GM12878 (cell line): ENCODE measurements at regions not wholly inside any gene's neighbourhood (a gene's known extent, or its start where the extent isn't known, plus 50 kb on each side); places are given as distances from the start of the nearest gene placed in this dataset.
"Not testable (repeated sequence)": the region's sequence is repeated elsewhere in the genome, so short reads cannot be mapped to it uniquely, and the experiment has no call there.

Experiments used
- ATAC-seq: fragments of 200-7000 bp; cut with Tn5 transposase; 3 replicates; pipeline ENCODE4 v1.9.1; 2020; ENCODE audit warnings: mild to moderate bottlenecking, moderate library complexity
- BruUV-seq: library from RNA; stranded (reverse); fragments of 400-500 nt; replicated peaks from 2 replicates; lab custom pipeline; 2021; lab: Mats Ljungman, UMichigan
- CTCF ChIA-PET: fragments of 300-600 bp; sonication (Branson Sonifier 250); formaldehyde crosslinking; extraction: SDS; loops from one replicate; lab custom pipeline; 2021; ENCODE audit warnings: inconsistent platforms; lab: Yijun Ruan, JAX
- POLR2A ChIA-PET: fragments of 350-600 bp; formaldehyde crosslinking; extraction: SDS; loops from one replicate; lab custom pipeline; 2021; ENCODE audit warnings: inconsistent platforms; lab: Charles Lee
- RAD21 ChIA-PET: fragments of 300-600 bp; sonication (Branson Sonifier 250); formaldehyde crosslinking; loops from one replicate; lab custom pipeline; 2023; ENCODE audit warnings: antibody characterized with exemption; ENCODE audit not compliant: unreplicated experiment; lab: Charles Lee
- SMC1A ChIA-PET: fragments of 300-600 bp; sonication (Branson Sonifier 250); formaldehyde crosslinking; loops from one replicate; lab custom pipeline; 2023; ENCODE audit not compliant: unreplicated experiment, uncharacterized antibody; lab: Charles Lee
- DNase-seq: peaks from one replicate; pipeline ENCODE4 v3.0.0-alpha.2; 2011; ENCODE audit warnings: low read depth, low spot score
- FAIRE-seq: peaks from 3 replicates; lab custom pipeline; 2011; peaks lifted over from hg19 to GRCh38; lab: Jason Lieb, UNC
- H2AFZ ChIP-seq: 2 replicates; pipeline ENCODE4 v1.6.0; 2011; ENCODE audit warnings: low read depth, low read length, control low read depth; ENCODE audit not compliant: control insufficient read depth
- H3K27ac ChIP-seq: 2 replicates; pipeline ENCODE4 v1.5.1; 2011; ENCODE audit warnings: control low read depth; ENCODE audit not compliant: control insufficient read depth, insufficient read depth
- H3K27me3 ChIP-seq, 2 experiments: replicated peaks in 1 of 2; 2 replicates each; pipeline versions ENCODE4 v1.6.0 to v1.6.1; 2011; ENCODE audit warnings: low read length in 1 of 2; ENCODE audit not compliant: control insufficient read depth in 2 of 2, insufficient read depth in 2 of 2
- H3K36me3 ChIP-seq, 2 experiments: 2 replicates each; pipeline ENCODE4 v1.5.1; 2011; ENCODE audit warnings: low read length in 1 of 2; ENCODE audit not compliant: control insufficient read depth in 2 of 2, insufficient read depth in 2 of 2
- H3K4me1 ChIP-seq: 2 replicates; pipeline ENCODE4 v1.6.1; 2011; ENCODE audit warnings: mild to moderate bottlenecking, low read length, moderate library complexity, mixed read lengths; ENCODE audit not compliant: control insufficient read depth, insufficient read depth
- H3K4me2 ChIP-seq: 2 replicates; pipeline ENCODE4 v1.6.0; 2011; ENCODE audit warnings: control low read depth; ENCODE audit not compliant: control insufficient read depth, insufficient read depth
- H3K4me3 ChIP-seq: fragments of 200-600 bp; sonication (generic); 2 replicates; pipeline ENCODE4 v1.5.1; 2016
- H3K79me2 ChIP-seq: 2 replicates; pipeline ENCODE4 v1.6.0; 2011; ENCODE audit warnings: low read length; ENCODE audit not compliant: control insufficient read depth, insufficient read depth
- H3K9ac ChIP-seq: 2 replicates; pipeline ENCODE4 v1.8.0; 2011; ENCODE audit warnings: low read length, control low read depth, mixed read lengths; ENCODE audit not compliant: control insufficient read depth, insufficient read depth
- H3K9me3 ChIP-seq: replicated peaks from 3 replicates; pipeline ENCODE4 v1.5.1; 2011; ENCODE audit warnings: mild to moderate bottlenecking, low read length; ENCODE audit not compliant: control insufficient read depth, insufficient read depth
- H4K20me1 ChIP-seq: 2 replicates; pipeline ENCODE4 v1.6.0; 2011; ENCODE audit not compliant: control insufficient read depth, insufficient read depth
- BACH1 ChIP-seq: fragments of 450-650 bp; IDR thresholded peaks from 2 replicates; pipeline ENCODE4 v1.6.1; 2017; ENCODE audit warnings: mild to moderate bottlenecking, borderline replicate concordance
- CBX5 ChIP-seq: sonication (generic); IDR thresholded peaks from 2 replicates; pipeline ENCODE4 v1.6.1; 2016; ENCODE audit warnings: low read depth, moderate library complexity, mild to moderate bottlenecking, inconsistent platforms
- DPF2 ChIP-seq: fragments of 450-650 bp; IDR thresholded peaks from 2 replicates; pipeline ENCODE4 v1.6.1; 2017; ENCODE audit warnings: mild to moderate bottlenecking
- KDM1A ChIP-seq: fragments of 200-600 bp; sonication (generic); IDR thresholded peaks from 2 replicates; pipeline ENCODE4 v1.6.1; 2016; ENCODE audit warnings: borderline replicate concordance
- KLF5 ChIP-seq: fragments of 450-650 bp; IDR thresholded peaks from 2 replicates; pipeline ENCODE4 v1.6.1; 2014; ENCODE audit warnings: mild to moderate bottlenecking; ENCODE audit not compliant: partially characterized antibody
- NFYA ChIP-seq: IDR thresholded peaks from 2 replicates; pipeline ENCODE4 v1.6.1; 2011; ENCODE audit warnings: low read depth, mild to moderate bottlenecking, low read length, improper control_type of control experiment, borderline replicate concordance
- RBBP5 ChIP-seq: fragments of 200-600 bp; sonication (generic); conservative IDR thresholded peaks from 2 replicates; pipeline ENCODE4 v1.6.1; 2016
- RELA ChIP-seq: fragments of 450-650 bp; IDR thresholded peaks from 2 replicates; pipeline ENCODE4 v1.8.0; 2014; ENCODE audit warnings: borderline replicate concordance; ENCODE audit not compliant: partially characterized antibody
- ZNF207 ChIP-seq: fragments of 450-650 bp; IDR thresholded peaks from 2 replicates; pipeline ENCODE4 v1.6.1; 2014; ENCODE audit warnings: antibody characterized with exemption, mild to moderate bottlenecking, borderline replicate concordance
- ZSCAN29 ChIP-seq: fragments of 450-650 bp; IDR thresholded peaks from 2 replicates; pipeline ENCODE4 v1.6.1; 2017; ENCODE audit warnings: mild to moderate bottlenecking, moderate library complexity
- WGBS: methylation state at CpG from one replicate; pipeline ENCODE4 v1.1.6; 2016; ENCODE audit warnings: low lambda C conversion rate; ENCODE audit not compliant: insufficient replicate concordance, insufficient coverage; ENCODE audit errors: missing lambda C conversion rate; 5-methylcytosine and 5-hydroxymethylcytosine counted together
- in situ Hi-C: fragments of 300-500 bp; cut with MboI; formaldehyde crosslinking; loops from 9 replicates; pipeline ENCODE4 v1.14.3; 2018; ENCODE audit warnings: mixed read lengths
- intact Hi-C: fragments of 100-400 bp; cut with micrococcal nuclease; formaldehyde crosslinking; loops from one replicate; pipeline ENCODE4 v1.14.2; 2022; ENCODE audit not compliant: unreplicated experiment
- TF ChIP-seq, protein P1 (sequence below): fragments of 450-650 bp; formaldehyde crosslinking; IDR thresholded peaks from 2 replicates; pipeline ENCODE4 v1.4.0; 2020; ENCODE audit warnings: mild to moderate bottlenecking, moderate library complexity

GRCh38 chr2:8559805-8560204 lies 122.1 kb upstream of the ID2 start:
- WGBS = 8% methylated on average over 1 of the region's 1 CpG
- Histone ChIP-seq H3K4me2 (no peak overlapping the region), H3K27ac (no peak overlapping the region), H3K4me3 (no peak overlapping the region), H3K9me3 (peaks cover 18% of the 10 kb centered on the region), H3K4me1 (no peaks in the 10 kb centered on the region), H4K20me1 (no peaks in the 10 kb centered on the region), H2AFZ (no peak overlapping the region), H3K27me3 (no peaks in the 10 kb centered on the region), H3K9ac (no peak overlapping the region), H3K36me3 (no peaks in the 10 kb centered on the region), H3K79me2 (no peaks in the 10 kb centered on the region)
- BruUV-seq = no TSS peak
- RAD21 ChIA-PET = interaction anchor here (0.6 to 1.2 kb wide), 4 partner anchors 11 to 1131 kb away, joined by 3 to 4 read pairs (median 3); no protein-coding TSS in a partner anchor
- in situ Hi-C loops (no loop called here), intact Hi-C loops (no loop called here)
- POLR2A ChIA-PET = interaction anchor here (0.5 to 1.8 kb wide), 4 partner anchors 11 to 127 kb away, joined by 3 to 9 read pairs (median 4); partner anchors contain the start of gene ID2
- CTCF ChIA-PET = interaction anchor here (1.3 to 2.0 kb wide), 4 partner anchors 12 to 1355 kb away, joined by 3 to 11 read pairs (median 3); no protein-coding TSS in a partner anchor
- TF ChIP-seq, protein P1, sequence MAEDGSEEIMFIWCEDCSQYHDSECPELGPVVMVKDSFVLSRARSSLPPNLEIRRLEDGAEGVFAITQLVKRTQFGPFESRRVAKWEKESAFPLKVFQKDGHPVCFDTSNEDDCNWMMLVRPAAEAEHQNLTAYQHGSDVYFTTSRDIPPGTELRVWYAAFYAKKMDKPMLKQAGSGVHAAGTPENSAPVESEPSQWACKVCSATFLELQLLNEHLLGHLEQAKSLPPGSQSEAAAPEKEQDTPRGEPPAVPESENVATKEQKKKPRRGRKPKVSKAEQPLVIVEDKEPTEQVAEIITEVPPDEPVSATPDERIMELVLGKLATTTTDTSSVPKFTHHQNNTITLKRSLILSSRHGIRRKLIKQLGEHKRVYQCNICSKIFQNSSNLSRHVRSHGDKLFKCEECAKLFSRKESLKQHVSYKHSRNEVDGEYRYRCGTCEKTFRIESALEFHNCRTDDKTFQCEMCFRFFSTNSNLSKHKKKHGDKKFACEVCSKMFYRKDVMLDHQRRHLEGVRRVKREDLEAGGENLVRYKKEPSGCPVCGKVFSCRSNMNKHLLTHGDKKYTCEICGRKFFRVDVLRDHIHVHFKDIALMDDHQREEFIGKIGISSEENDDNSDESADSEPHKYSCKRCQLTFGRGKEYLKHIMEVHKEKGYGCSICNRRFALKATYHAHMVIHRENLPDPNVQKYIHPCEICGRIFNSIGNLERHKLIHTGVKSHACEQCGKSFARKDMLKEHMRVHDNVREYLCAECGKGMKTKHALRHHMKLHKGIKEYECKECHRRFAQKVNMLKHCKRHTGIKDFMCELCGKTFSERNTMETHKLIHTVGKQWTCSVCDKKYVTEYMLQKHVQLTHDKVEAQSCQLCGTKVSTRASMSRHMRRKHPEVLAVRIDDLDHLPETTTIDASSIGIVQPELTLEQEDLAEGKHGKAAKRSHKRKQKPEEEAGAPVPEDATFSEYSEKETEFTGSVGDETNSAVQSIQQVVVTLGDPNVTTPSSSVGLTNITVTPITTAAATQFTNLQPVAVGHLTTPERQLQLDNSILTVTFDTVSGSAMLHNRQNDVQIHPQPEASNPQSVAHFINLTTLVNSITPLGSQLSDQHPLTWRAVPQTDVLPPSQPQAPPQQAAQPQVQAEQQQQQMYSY (CRISPR knock-in tag) = no peak
- no peak for TF ChIP-seq RELA
- no peak for TF ChIP-seq CBX5
- no peak for TF ChIP-seq ZNF207
- TF ChIP-seq KLF5 = no peak
- TF ChIP-seq KDM1A = no peak
- no peak for TF ChIP-seq BACH1
- TF ChIP-seq RBBP5 = no peak
- no peak for TF ChIP-seq ZSCAN29
- TF ChIP-seq NFYA = no peak
- TF ChIP-seq DPF2 = no peak
- SMC1A ChIA-PET = interaction anchor here (1.0 to 2.5 kb wide), 4 partner anchors 11 to 24 kb away, joined by 5 to 19 read pairs (median 6); no protein-coding TSS in a partner anchor
- ATAC-seq (no peak), FAIRE-seq (no peak), DNase-seq (no peak)

GRCh38 chr2:8561692-8562091 lies 120.2 kb upstream of the ID2 start:
- BruUV-seq, H3K79me2 ChIP-seq, POLR2A ChIA-PET, H3K27me3 ChIP-seq, H3K36me3 ChIP-seq, H3K4me1 ChIP-seq, CTCF ChIA-PET, intact Hi-C loops, H3K4me3 ChIP-seq, H3K27ac ChIP-seq, RAD21 ChIA-PET, FAIRE-seq, in situ Hi-C loops, ATAC-seq, H2AFZ ChIP-seq, H4K20me1 ChIP-seq, DNase-seq, H3K9ac ChIP-seq, H3K4me2 ChIP-seq, SMC1A ChIA-PET: not testable (repeated sequence)
- 6% methylated on average over 1 of the region's 2 CpGs for WGBS
- peaks cover 18% of the 10 kb centered on the region for H3K9me3 ChIP-seq
